Head of caudate nucleus (tissue), 42 donors: ENCODE measurements at regions not wholly inside any gene's neighbourhood (a gene's known extent, or its start where the extent isn't known, plus 50 kb on each side); places are given as distances from the start of the nearest gene placed in this dataset.

Source experiments
- DNase-seq, 42 donors: peaks; one replicate each; pipeline versions ENCODE4 v3.0.0 to v3.0.0-alpha.2; 2020 to 2021; ENCODE audit warnings: mixed read lengths in 7 of 42
- intact Hi-C: fragments of 100-400 bp; cut with DNase I; formaldehyde crosslinking; loops from one replicate; pipeline ENCODE4 v1.15.0; 2022

GRCh38 chr2:5039241-5039975 lies 652.8 kb upstream of the SOX11 start:
- DNase-seq = no peak
- intact Hi-C loops = no loop called here

- DNase-seq = no peak
- intact Hi-C loops = no loop called here
These were observed 651.6 kb upstream of the SOX11 start for GRCh38 chr2:5040571-5040970.

GRCh38 chr2:5041501-5041900 lies 650.7 kb upstream of the SOX11 start:
- intact Hi-C loops = no loop called here
- no peak for DNase-seq

GRCh38 chr2:5042666-5043440 lies 649.3 kb upstream of the SOX11 start:
- intact Hi-C loops = no loop called here
- DNase-seq = no peak

GRCh38 chr2:5051300-5051699 lies 640.9 kb upstream of the SOX11 start:
- intact Hi-C loops = no loop called here
- DNase-seq = no peak

GRCh38 chr2:5052905-5053304 lies 639.3 kb upstream of the SOX11 start:
- intact Hi-C loops = no loop called here
- no peak for DNase-seq

GRCh38 chr2:5057891-5058351 lies 634.3 kb upstream of the SOX11 start:
- intact Hi-C loops = no loop called here
- DNase-seq = no peak

- DNase-seq = no peak
- intact Hi-C loops = no loop called here
These were observed 631.2 kb upstream of the SOX11 start for GRCh38 chr2:5060956-5061355.

GRCh38 chr2:5064687-5065086 lies 627.5 kb upstream of the SOX11 start:
- DNase-seq = no peak
- intact Hi-C loops = no loop called here

- intact Hi-C loops = no loop called here
- DNase-seq = no peak
These were observed 624.4 kb upstream of the SOX11 start for GRCh38 chr2:5067816-5068215.

GRCh38 chr2:5070257-5070656 lies 621.9 kb upstream of the SOX11 start:
- intact Hi-C loops = no loop called here

GRCh38 chr2:5074733-5075132 lies 617.5 kb upstream of the SOX11 start:
- DNase-seq = no peak
- intact Hi-C loops = no loop called here

More at GRCh38 chr2:5070257-5070656, 621.9 kb upstream of the SOX11 start:
- no peak for DNase-seq

GRCh38 chr2:5076599-5076998 lies 615.6 kb upstream of the SOX11 start:
- intact Hi-C loops = no loop called here
- DNase-seq = no peak

- no peak for DNase-seq
- intact Hi-C loops = no loop called here
These were observed 614.6 kb upstream of the SOX11 start for GRCh38 chr2:5077479-5078089.

GRCh38 chr2:5083402-5083801 lies 608.8 kb upstream of the SOX11 start:
- no peak for DNase-seq
- intact Hi-C loops = no loop called here

- intact Hi-C loops = no loop called here
- no peak for DNase-seq
These were observed 602.8 kb upstream of the SOX11 start for GRCh38 chr2:5089409-5089808.

GRCh38 chr2:5093056-5093455 lies 599.1 kb upstream of the SOX11 start:
- no peak for DNase-seq
- intact Hi-C loops = no loop called here

GRCh38 chr2:5093518-5093917 lies 598.7 kb upstream of the SOX11 start:
- intact Hi-C loops = no loop called here
- no peak for DNase-seq

- intact Hi-C loops = no loop called here
- DNase-seq = no peak
These were observed 598.0 kb upstream of the SOX11 start for GRCh38 chr2:5094192-5094591.

GRCh38 chr2:5098286-5098685 lies 593.9 kb upstream of the SOX11 start:
- DNase-seq = no peak
- intact Hi-C loops = no loop called here
